H9 (cell line): ENCODE measurements at regions not wholly inside any gene's neighbourhood (a gene's known extent, or its start where the extent isn't known, plus 50 kb on each side); places are given as distances from the start of the nearest gene placed in this dataset.

Experiments used
- DNase-seq: peaks from one replicate; pipeline ENCODE4 v3.0.0-alpha.2; 2017
- H2AFZ ChIP-seq: one replicate; pipeline ENCODE4 v1.6.1; 2013; ENCODE audit warnings: mild to moderate bottlenecking, low read length, control low read depth, moderate library complexity
- H2AK5ac ChIP-seq: 2 replicates; pipeline ENCODE4 v1.6.1; 2013; ENCODE audit warnings: low read length, control low read depth, mixed read lengths; ENCODE audit not compliant: insufficient read length
- H2BK120ac ChIP-seq: one replicate; pipeline ENCODE4 v1.6.1; 2013; ENCODE audit warnings: low read depth, mild to moderate bottlenecking, low read length, control low read depth, inconsistent platforms; ENCODE audit not compliant: poor library complexity, severe bottlenecking
- H2BK12ac ChIP-seq: 2 replicates; pipeline ENCODE4 v1.6.1; 2013; ENCODE audit warnings: low read length, control low read depth, mixed read lengths, low read depth; ENCODE audit not compliant: insufficient read length
- H2BK15ac ChIP-seq: 2 replicates; pipeline ENCODE4 v1.6.1; 2013; ENCODE audit warnings: low read depth, low read length, control low read depth
- H2BK20ac ChIP-seq: one replicate; pipeline ENCODE4 v1.6.1; 2013; ENCODE audit warnings: low read depth, mild to moderate bottlenecking, low read length, control low read depth, inconsistent platforms; ENCODE audit not compliant: poor library complexity, severe bottlenecking
- H2BK5ac ChIP-seq: 2 replicates; pipeline ENCODE4 v1.6.1; 2013; ENCODE audit warnings: low read length, control low read depth, mixed read lengths; ENCODE audit not compliant: insufficient read length
- H3K14ac ChIP-seq: 2 replicates; pipeline ENCODE4 v1.6.1; 2013; ENCODE audit warnings: low read length, control low read depth; ENCODE audit not compliant: insufficient read depth
- H3K18ac ChIP-seq: 2 replicates; pipeline ENCODE4 v1.6.1; 2013; ENCODE audit warnings: low read depth, mild to moderate bottlenecking, mixed read lengths, low read length, control low read depth; ENCODE audit not compliant: insufficient read length
- H3K23ac ChIP-seq: 2 replicates; pipeline ENCODE4 v1.6.1; 2013; ENCODE audit warnings: low read length, control low read depth, mixed read lengths, low read depth; ENCODE audit not compliant: insufficient read length
- H3K23me2 ChIP-seq: 2 replicates; pipeline ENCODE4 v1.6.1; 2013; ENCODE audit warnings: low read depth, mild to moderate bottlenecking, mixed read lengths, low read length, control low read depth; ENCODE audit not compliant: insufficient read length, poor library complexity, severe bottlenecking
- H3K27ac ChIP-seq: 2 replicates; pipeline ENCODE4 v1.5.1; 2013; ENCODE audit warnings: low read length, control low read depth, mixed read lengths, low read depth; ENCODE audit not compliant: insufficient read length
- H3K27me3 ChIP-seq: 2 replicates; pipeline ENCODE4 v1.6.1; 2013; ENCODE audit warnings: low read length, control low read depth, inconsistent platforms; ENCODE audit not compliant: insufficient read depth
- H3K4ac ChIP-seq: 2 replicates; pipeline ENCODE4 v1.6.1; 2013; ENCODE audit warnings: low read depth, mild to moderate bottlenecking, control low read depth, inconsistent platforms, low read length, moderate library complexity
- H3K4me1 ChIP-seq: 2 replicates; pipeline ENCODE4 v1.6.1; 2013; ENCODE audit warnings: low read length, control low read depth, inconsistent platforms; ENCODE audit not compliant: insufficient read depth
- H3K4me2 ChIP-seq: 2 replicates; pipeline ENCODE4 v1.6.1; 2013; ENCODE audit warnings: low read length, control low read depth, mixed read lengths; ENCODE audit not compliant: insufficient read length, insufficient read depth
- H3K56ac ChIP-seq: 2 replicates; pipeline ENCODE4 v1.6.1; 2013; ENCODE audit warnings: low read depth, mild to moderate bottlenecking, mixed read lengths, low read length, control low read depth; ENCODE audit not compliant: insufficient read length
- H3K79me1 ChIP-seq: 2 replicates; pipeline ENCODE4 v1.6.1; 2013; ENCODE audit warnings: low read depth, mild to moderate bottlenecking, moderate library complexity, low read length, control low read depth, inconsistent platforms; ENCODE audit not compliant: insufficient read depth, poor library complexity, severe bottlenecking
- H3K79me2 ChIP-seq: 2 replicates; pipeline ENCODE4 v1.6.1; 2013; ENCODE audit warnings: low read length, control low read depth, inconsistent platforms; ENCODE audit not compliant: insufficient read depth
- H3K9ac ChIP-seq: 2 replicates; pipeline ENCODE4 v1.6.1; 2013; ENCODE audit warnings: low read length, control low read depth, mixed read lengths; ENCODE audit not compliant: insufficient read length; ENCODE audit errors: extremely low read depth
- H3K9me3 ChIP-seq: one replicate; pipeline ENCODE4 v1.6.1; 2013; ENCODE audit warnings: low read depth, low read length, inconsistent platforms; ENCODE audit not compliant: control insufficient read depth
- H3T11ph ChIP-seq: one replicate; pipeline ENCODE4 v1.6.1; 2013; ENCODE audit warnings: mild to moderate bottlenecking, low read length, control low read depth, inconsistent platforms
- H4K20me1 ChIP-seq: one replicate; pipeline ENCODE4 v1.6.1; 2013; ENCODE audit not compliant: control insufficient read depth, insufficient read length, insufficient read depth
- H4K5ac ChIP-seq: 2 replicates; pipeline ENCODE4 v1.6.1; 2013; ENCODE audit warnings: low read depth, mild to moderate bottlenecking, mixed read lengths, low read length, control low read depth; ENCODE audit not compliant: insufficient read length
- H4K8ac ChIP-seq: replicated peaks from 2 replicates; pipeline ENCODE4 v1.6.1; 2013; ENCODE audit warnings: low read length, control low read depth, mixed read lengths, low read depth; ENCODE audit not compliant: insufficient read length
- H4K91ac ChIP-seq: 2 replicates; pipeline ENCODE4 v1.6.1; 2013; ENCODE audit warnings: low read depth, mild to moderate bottlenecking, moderate library complexity, mixed read lengths, low read length, control low read depth; ENCODE audit not compliant: insufficient read length
- H3K27ac Mint-ChIP-seq, 3 experiments: 2 replicates in 2 of 3; 3 replicates in 1 of 3; pipeline ENCODE4 v1.8.0; 2020 to 2021; ENCODE audit warnings: mixed read lengths in 3 of 3, mild to moderate bottlenecking in 1 of 3, moderate library complexity in 1 of 3
- H3K27me3 Mint-ChIP-seq: 2 replicates; pipeline ENCODE4 v1.8.0; 2021; ENCODE audit warnings: low read depth, mild to moderate bottlenecking, moderate library complexity, mixed read lengths
- H3K36me3 Mint-ChIP-seq, 3 experiments: 2 replicates in 2 of 3; 3 replicates in 1 of 3; pipeline ENCODE4 v1.8.0; 2020 to 2021; ENCODE audit warnings: low read depth in 3 of 3, mixed read lengths in 3 of 3; ENCODE audit not compliant: insufficient read depth in 1 of 3
- H3K4me1 Mint-ChIP-seq, 2 experiments: 2 replicates each; pipeline ENCODE4 v1.8.0; 2020; ENCODE audit warnings: mixed read lengths in 2 of 2
- H3K4me3 Mint-ChIP-seq, 2 experiments: 2 replicates in 1 of 2; 3 replicates in 1 of 2; pipeline ENCODE4 v1.8.0; 2020 to 2021; ENCODE audit warnings: mild to moderate bottlenecking in 2 of 2, mixed read lengths in 2 of 2, moderate library complexity in 1 of 2
- H3K9me3 Mint-ChIP-seq, 2 experiments: 2 replicates in 1 of 2; 3 replicates in 1 of 2; pipeline ENCODE4 v1.8.0; 2020; ENCODE audit warnings: mild to moderate bottlenecking in 2 of 2, mixed read lengths in 2 of 2, moderate library complexity in 1 of 2
- WGBS: extraction: QIAGEN DNeasy Blood & Tissue Kit; methylation state at CpG from one replicate; pipeline ENCODE4 v1.1.7; 2013; ENCODE audit warnings: missing lambda C conversion rate, low lambda C conversion rate, mixed read lengths; ENCODE audit not compliant: insufficient read length; ENCODE audit errors: extremely low coverage; 5-methylcytosine and 5-hydroxymethylcytosine counted together
- TF ChIP-seq, protein P1 (sequence below): fragments of 200-600 bp; sonication (generic); conservative IDR thresholded peaks from 3 replicates; pipeline ENCODE4 v1.8.0; 2021; ENCODE audit warnings: antibody characterized with exemption, mild to moderate bottlenecking

GRCh38 chr2:53527056-53527455 lies 240.5 kb upstream of the CHAC2 start:
- TF ChIP-seq, protein P1, sequence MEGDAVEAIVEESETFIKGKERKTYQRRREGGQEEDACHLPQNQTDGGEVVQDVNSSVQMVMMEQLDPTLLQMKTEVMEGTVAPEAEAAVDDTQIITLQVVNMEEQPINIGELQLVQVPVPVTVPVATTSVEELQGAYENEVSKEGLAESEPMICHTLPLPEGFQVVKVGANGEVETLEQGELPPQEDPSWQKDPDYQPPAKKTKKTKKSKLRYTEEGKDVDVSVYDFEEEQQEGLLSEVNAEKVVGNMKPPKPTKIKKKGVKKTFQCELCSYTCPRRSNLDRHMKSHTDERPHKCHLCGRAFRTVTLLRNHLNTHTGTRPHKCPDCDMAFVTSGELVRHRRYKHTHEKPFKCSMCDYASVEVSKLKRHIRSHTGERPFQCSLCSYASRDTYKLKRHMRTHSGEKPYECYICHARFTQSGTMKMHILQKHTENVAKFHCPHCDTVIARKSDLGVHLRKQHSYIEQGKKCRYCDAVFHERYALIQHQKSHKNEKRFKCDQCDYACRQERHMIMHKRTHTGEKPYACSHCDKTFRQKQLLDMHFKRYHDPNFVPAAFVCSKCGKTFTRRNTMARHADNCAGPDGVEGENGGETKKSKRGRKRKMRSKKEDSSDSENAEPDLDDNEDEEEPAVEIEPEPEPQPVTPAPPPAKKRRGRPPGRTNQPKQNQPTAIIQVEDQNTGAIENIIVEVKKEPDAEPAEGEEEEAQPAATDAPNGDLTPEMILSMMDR: no peak
- H3K27me3 Mint-ChIP-seq: no peaks in the 10 kb centered on the region
- H3K4me2 ChIP-seq: no peak overlapping the region
- no peak overlapping the region for H3K9ac ChIP-seq
- H3K9me3 Mint-ChIP-seq: peaks cover 17% of the 10 kb centered on the region in 2 experiments
- no peak overlapping the region for H4K5ac ChIP-seq
- no peak overlapping the region for H3K27ac Mint-ChIP-seq
- H3K9me3 ChIP-seq: no peaks in the 10 kb centered on the region
- H2AFZ ChIP-seq: no peak overlapping the region
- no peaks in the 10 kb centered on the region for H3K27me3 ChIP-seq
- no peaks in the 10 kb centered on the region for H3K23me2 ChIP-seq
- no peaks in the 10 kb centered on the region; a peak in 1 of 4 replicates for H3K4me1 Mint-ChIP-seq
- no peaks in the 10 kb centered on the region for H3K79me1 ChIP-seq
- H3K14ac ChIP-seq: no peak overlapping the region
- no peak overlapping the region for H2BK12ac ChIP-seq
- WGBS: no CpG with 5 or more reads among the region's 2 CpGs
- no peak overlapping the region for H2BK20ac ChIP-seq
- no peaks in the 10 kb centered on the region for H3K79me2 ChIP-seq
- H2BK5ac ChIP-seq: no peak overlapping the region
- H4K8ac ChIP-seq: no peak overlapping the region
- H3K27ac ChIP-seq: no peak overlapping the region
- H3K36me3 Mint-ChIP-seq: peaks cover 4 to 16% (median 8%) of the 10 kb centered on the region in 3 experiments; a peak in 5 of 7 replicates
- no peak overlapping the region for H4K91ac ChIP-seq
- H3K18ac ChIP-seq: no peak overlapping the region
- H2BK15ac ChIP-seq: no peak overlapping the region
- no peak overlapping the region for H3K56ac ChIP-seq
- no peak overlapping the region for H3T11ph ChIP-seq
- no peak overlapping the region for H2AK5ac ChIP-seq
- no peak for DNase-seq
- no peak overlapping the region for H3K23ac ChIP-seq
- H3K4me3 Mint-ChIP-seq: no peak overlapping the region
- no peaks in the 10 kb centered on the region for H4K20me1 ChIP-seq
- H2BK120ac ChIP-seq: no peak overlapping the region
- no peak overlapping the region for H3K4ac ChIP-seq
- H3K4me1 ChIP-seq: no peaks in the 10 kb centered on the region
